WTC11 (cell line): ENCODE measurements at regions not wholly inside any gene's neighbourhood (a gene's known extent, or its start where the extent isn't known, plus 50 kb on each side); places are given as distances from the start of the nearest gene placed in this dataset.

Experiments used
- NR1H2 ChIP-seq: sonication (generic); formaldehyde crosslinking; IDR thresholded peaks from 2 replicates; pipeline ENCODE4 v1.9.0; 2021; ENCODE audit warnings: mild to moderate bottlenecking, moderate library complexity, missing genetic modification reagents
- TF ChIP-seq, protein P1 (sequence below): sonication (generic); formaldehyde crosslinking; IDR thresholded peaks from 2 replicates; pipeline ENCODE4 v1.8.1; 2022; ENCODE audit warnings: low read depth, missing genetic modification reagents, borderline replicate concordance

DNA sequence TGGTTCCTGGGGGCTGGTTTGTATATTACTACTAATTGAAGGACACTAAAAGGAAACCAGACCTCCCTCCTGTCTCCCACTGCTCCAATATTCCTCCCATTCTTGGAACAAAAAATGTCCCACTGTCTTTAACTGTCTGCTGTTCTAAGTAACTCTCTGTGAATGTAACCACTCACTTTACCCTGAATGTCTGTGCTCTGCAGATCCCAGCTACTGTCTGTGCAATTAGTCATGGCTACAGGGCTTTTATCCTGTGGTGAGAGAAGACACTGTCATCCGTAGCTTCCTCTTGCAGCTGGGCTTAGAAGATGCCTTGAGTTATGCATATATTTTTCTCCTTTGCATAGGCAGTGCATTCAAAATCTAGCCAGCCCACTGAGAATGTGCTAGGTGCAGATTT, 853.8 kb downstream of the CDH8 start:
- TF ChIP-seq NR1H2 (CRISPR knock-in tag) = no peak
- TF ChIP-seq, protein P1, sequence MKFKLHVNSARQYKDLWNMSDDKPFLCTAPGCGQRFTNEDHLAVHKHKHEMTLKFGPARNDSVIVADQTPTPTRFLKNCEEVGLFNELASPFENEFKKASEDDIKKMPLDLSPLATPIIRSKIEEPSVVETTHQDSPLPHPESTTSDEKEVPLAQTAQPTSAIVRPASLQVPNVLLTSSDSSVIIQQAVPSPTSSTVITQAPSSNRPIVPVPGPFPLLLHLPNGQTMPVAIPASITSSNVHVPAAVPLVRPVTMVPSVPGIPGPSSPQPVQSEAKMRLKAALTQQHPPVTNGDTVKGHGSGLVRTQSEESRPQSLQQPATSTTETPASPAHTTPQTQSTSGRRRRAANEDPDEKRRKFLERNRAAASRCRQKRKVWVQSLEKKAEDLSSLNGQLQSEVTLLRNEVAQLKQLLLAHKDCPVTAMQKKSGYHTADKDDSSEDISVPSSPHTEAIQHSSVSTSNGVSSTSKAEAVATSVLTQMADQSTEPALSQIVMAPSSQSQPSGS (CRISPR knock-in tag) = no peak
